D721Med (cell line): ENCODE measurements at regions not wholly inside any gene's neighbourhood (a gene's known extent, or its start where the extent isn't known, plus 50 kb on each side); places are given as distances from the start of the nearest gene placed in this dataset.

Experiments
- DNase-seq: peaks from one replicate; pipeline ENCODE4 v3.0.0; 2011; ENCODE audit warnings: low spot score; ENCODE audit not compliant: insufficient read length
- FAIRE-seq: peaks from 2 replicates; lab custom pipeline; 2011; peaks lifted over from hg19 to GRCh38; lab: Jason Lieb, UNC
- CTCF ChIP-seq: IDR thresholded peaks from 2 replicates; pipeline ENCODE4 v1.5.1; 2012; ENCODE audit warnings: mild to moderate bottlenecking, control low read depth; ENCODE audit not compliant: insufficient read depth; ENCODE audit errors: missing control alignments

GRCh38 chr11:92776676-92777075 lies 192.8 kb upstream of the MTNR1B start:
- FAIRE-seq (no peak), DNase-seq (no peak)
- TF ChIP-seq CTCF: no peak

DNA sequence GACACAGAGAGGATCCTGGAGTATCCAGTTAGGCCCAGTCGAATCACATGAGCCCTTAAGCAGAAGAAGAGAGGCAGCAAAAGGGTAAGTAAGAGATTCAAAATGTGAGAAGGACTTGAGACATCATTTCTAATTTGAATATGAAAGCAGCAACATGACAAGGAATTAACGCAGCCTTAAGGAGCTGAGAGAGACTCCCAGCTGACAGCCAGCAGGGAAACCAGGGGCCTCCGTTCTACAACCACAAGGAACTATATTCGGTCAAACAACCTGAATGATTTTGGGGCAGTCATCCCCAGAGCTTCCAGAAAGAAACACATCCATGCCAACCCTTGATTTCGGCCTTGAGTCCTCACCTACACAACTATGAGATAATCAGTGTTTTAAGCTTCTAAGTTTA lies 189.7 kb upstream of the MTNR1B start:
- FAIRE-seq (no peak), DNase-seq (no peak)
- no peak for TF ChIP-seq CTCF

DNA sequence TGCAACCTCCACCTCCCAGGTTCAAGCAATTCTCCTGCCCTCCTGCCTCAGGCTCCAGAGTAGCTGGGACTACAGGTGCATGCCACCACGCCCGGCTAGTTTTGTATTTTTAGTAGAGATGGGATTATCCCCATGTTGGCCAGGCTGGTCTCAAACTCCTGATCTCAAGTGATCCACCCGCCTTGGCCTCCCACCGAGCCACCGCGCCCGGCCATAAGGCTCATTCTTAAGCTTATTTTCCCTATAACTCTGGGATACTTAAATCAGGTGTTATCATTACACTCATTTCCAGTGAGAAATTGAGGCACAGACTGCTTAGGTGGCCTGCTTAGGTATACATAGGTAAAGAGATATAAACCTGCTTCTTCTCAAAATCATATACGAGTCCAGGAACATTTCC lies 188.3 kb upstream of the MTNR1B start:
- DNase-seq (no peak), FAIRE-seq (no peak)
- TF ChIP-seq CTCF: no peak

DNA sequence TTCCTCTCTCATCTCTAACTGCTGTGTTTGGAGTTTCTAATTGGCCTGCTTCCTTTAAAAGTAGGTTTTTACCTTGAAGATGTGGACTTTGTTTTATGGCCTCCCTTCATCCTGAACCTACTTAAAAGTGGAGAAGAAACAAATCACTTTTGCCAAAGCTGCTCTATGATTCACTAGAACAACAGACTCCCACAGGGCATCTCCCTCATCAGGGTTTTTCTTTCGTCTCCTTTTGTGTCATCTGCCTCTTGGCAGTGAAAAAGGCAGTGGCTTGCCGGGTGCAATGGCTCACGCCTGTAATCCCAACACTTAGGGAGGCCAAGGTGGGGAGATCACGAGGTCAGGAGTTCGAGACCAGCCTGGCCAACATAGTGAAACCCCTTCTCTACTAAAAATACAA lies 186.6 kb upstream of the MTNR1B start:
- TF ChIP-seq CTCF: no peak
- no peak for DNase-seq
- FAIRE-seq: no peak

DNA sequence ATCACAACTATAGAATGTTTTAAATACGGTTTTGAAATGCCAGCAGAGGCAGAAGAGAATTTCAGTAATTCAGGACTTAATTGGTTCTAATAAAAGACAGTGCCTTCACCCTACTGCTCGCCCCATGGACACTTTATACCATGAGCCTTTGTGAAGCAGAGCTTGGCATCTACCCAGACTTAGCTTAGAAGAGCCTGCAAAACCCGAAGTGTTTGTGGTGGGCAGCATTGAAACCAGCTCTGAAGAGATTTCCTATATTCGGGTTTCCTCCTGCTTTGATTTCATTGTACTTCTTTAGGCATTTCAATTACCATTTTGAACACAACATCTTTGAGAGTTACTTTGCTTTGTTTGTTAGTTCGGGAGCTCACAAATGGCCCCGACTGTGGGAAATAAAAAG lies 185.1 kb upstream of the MTNR1B start:
- TF ChIP-seq CTCF: no peak
- DNase-seq: no peak
- FAIRE-seq: no peak

GRCh38 chr11:92787638-92788037 lies 181.8 kb upstream of the MTNR1B start:
- TF ChIP-seq CTCF: no peak
- DNase-seq (no peak), FAIRE-seq (no peak)

GRCh38 chr11:92789761-92790160 lies 179.7 kb upstream of the MTNR1B start:
- DNase-seq: no peak
- no peak for TF ChIP-seq CTCF
- FAIRE-seq: no peak
